ENCODE measurements at regions not wholly inside any gene's neighbourhood (a gene's known extent, or its start where the extent isn't known, plus 50 kb on each side); places are given as distances from the start of the nearest gene placed in this dataset.

DNA sequence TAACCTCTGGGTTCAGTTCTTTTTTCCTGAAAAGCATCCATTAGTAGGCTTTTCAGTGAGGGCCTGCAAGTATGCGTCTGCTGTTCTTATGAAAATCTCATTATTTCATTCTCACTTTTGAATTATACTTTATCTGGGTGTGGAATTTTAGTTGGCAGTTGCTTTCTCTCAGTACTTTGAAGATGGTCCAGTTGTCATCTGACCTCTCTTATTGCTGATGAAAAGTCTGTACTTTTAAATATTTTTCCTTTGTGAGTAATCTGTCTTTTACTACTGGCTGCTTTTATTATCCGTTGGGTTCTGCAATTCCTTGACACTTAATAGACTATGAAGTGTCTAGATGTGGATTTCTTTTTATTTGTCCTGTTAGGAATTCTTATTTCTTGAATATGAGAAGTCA lies 307.8 kb downstream of the CYP26B1 start:
- no peak for DNase-seq (ENCODE audit: low spot score)

DNA sequence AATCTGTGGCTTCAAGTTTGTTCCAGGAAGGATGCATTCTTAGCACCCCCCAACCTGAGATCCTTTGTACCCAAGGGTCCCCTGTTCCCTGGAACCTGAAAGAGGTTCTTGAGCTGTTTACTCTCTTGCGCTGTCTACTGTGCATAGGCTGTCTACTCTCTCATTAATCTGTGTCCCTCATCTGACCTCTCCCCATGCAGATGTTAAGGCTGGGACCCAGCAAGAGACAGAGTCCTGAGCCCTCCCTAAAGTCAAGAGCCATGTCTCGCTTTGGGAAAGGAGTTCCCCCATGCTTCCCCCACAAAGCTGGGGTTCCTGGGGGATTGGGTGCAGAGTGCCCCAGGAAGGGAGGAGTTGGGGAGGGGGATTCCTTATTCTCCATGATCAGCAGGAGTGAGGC lies 312.9 kb downstream of the CYP26B1 start:
- DNase-seq (ENCODE audit: low spot score): no peak

DNA sequence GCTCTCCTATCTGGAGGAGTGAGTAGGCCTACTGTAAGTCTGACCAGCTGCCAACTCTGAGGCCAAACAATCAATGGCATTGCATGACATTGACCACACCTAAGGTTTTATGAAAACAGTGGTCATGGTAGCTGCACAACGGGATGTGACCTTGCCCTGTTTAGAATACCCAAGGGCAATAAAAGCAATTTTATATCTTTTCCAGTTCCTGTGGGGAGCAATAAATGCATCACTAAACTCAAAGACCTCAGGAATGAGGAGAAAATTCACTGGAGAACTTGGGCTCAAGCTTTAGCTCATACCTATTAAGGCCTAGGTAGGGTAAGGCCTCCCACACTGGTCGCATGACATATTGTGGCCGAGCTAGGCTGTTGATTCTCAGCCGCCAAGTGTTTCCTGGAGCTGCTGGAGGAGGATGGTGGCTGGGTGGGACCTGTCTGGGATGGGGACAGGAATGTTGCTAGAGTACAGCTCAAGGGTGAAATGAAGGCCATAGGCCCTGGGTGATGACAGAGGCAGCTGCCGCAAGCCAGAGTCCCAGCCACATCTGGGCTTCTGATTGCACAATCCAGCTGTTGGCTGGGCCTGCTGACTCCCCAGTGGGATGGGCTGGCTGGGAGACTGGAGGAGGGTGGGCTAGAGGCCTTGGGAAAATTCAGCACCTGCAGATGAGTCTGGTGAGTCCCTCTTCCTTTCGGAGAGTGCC lies 313.7 kb downstream of the CYP26B1 start:
- no peak for DNase-seq (ENCODE audit: low spot score)

DNA sequence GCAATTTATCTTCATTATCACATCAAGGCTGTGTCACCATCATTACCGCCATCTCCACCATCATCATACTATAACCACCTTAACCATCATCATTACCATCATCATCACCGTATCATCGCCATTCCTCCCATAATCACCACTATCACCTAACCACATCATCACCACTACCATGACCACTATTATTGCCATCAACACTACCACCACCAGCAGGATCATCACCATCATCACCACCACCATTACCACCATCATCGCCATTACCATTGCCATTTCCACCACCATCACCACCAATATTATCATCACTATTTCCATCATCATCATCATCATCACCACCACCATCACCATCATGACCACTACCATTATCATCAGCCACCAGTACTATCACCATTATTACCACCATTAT lies 314.4 kb downstream of the CYP26B1 start:
- DNase-seq (ENCODE audit: low spot score): no peak

DNA sequence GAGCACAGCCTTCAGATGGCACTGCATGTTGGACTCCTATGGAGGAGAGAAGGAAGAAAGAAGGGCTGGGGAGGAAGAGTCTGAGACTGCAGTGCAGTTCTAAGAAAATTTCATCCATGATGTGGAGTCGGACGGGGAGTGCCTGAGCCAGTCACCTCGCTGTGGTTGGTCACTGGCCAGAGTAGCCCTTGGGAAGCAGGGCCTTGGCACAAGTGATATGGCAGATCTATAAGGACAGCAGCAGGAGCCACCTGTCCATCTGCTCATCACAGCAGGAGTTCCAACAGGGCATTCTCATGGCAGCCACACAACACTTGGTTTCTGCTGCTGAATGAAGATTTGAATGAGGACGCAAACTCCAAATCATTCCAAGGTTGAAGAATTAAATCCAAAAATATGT lies 314.8 kb downstream of the CYP26B1 start:
- no peak for DNase-seq (ENCODE audit: low spot score)

DNA sequence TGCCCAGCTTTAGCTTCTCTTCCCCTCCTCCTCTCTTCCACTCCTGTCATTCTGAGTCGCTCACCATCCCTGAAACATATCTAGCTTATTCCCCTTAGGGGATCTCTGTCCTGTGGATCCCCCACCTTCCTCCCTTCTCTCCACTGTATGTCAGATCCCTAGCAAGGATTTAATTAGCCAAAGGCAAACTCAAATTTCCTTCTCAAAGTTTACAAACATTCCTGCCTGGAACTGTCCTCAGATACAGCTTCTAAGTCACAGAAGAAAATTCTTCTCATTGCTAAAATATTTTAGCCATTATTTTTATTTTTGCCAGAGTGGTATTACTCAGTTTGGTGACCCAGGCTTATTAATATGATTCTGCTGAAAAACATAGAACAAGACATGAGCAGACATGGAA lies 315.3 kb downstream of the CYP26B1 start:
- DNase-seq (ENCODE audit: low spot score): no peak

DNA sequence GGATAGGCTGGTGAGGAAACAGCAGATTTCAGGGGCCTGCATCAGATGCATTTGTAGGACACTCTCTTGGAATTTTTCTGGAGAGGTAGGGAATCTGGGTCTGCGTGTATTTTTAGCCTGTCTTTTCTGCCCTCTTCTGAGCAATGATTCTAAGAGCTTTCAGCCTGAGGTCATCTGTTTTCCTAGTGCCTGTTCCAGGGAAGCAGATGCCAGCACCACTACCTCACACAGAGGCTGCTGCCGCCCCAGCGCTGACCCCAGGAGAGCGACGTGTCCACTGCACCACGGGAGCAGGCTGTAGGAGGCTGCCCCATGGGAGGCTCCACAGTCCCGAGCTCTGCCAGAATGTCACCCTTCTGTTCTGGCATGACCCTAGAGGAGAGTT lies 316.5 kb downstream of the CYP26B1 start:
- no peak for DNase-seq (ENCODE audit: low spot score)

DNA sequence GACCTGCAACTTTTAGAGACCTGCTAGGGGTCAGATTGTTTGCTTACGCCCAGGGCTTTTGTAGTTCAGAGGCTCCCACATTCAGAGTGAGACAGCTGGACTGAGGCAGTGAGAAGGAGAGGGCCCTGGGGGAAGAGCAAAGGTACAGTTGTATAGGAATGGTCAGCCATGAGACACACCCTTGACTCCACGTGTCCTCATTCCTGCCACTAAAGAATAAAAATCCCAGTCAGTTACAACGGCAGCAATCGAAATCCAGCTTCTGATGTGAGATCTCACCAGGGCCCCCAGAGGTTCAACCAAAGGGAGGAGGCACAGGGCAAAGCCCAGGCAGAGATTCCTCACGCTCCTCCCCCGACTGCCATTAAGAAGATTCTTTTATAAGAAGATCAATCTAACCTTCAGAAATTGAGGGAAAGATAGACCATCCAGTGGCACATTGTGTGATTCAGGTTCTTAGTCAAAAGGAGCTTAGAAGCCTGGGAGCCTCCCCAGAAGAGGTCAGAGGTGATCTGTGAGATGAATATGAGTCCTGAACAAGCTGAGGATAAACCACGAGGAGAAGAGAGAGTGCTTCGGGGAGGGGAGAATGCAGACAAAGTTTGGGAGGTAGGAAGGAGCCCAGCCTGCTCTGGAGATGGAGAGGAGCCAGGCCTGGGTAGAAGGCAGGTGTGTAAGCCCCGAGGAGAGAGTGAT lies 317.0 kb downstream of the CYP26B1 start:
- DNase-seq (ENCODE audit: low spot score): no peak

DNA sequence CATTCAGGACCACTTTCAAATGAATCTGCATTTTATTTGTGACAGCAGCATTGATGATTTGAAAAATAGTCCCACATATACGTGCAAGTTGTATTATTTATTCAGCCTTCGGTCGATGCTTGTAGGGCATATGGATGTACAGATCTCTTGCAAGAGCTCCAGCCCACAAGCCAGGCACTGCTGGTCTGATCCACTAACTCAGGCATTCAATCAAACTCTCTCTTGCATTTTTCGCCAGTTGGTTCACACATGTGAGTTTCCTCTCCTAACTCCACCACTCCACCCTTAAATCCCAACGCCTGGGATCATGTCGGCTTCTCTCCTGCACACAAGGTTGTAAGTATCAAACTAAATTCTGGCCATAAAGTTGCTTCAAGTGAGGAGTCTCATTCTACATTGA lies 318.7 kb downstream of the CYP26B1 start:
- DNase-seq (ENCODE audit: low spot score): no peak

DNA sequence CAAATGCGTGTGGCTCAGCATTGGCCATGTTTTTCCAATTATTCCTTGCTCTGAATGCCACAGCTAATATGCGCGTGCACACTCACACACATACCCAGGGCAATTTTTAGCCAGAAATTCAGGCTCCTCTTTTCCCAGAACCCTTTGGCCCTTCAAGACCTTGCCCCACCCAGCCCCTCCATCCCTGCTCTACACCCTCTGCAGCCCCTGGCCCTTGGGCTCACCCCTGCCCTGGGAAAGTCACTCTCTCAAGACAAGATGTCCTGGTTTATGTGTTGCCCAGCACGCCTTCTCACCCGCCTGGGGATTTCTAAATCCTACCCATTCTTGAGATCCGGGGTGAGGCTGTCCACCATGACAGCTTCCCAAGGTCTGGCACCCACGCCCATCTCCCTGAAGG lies 319.7 kb downstream of the CYP26B1 start:
- no peak for DNase-seq (ENCODE audit: low spot score)

DNA sequence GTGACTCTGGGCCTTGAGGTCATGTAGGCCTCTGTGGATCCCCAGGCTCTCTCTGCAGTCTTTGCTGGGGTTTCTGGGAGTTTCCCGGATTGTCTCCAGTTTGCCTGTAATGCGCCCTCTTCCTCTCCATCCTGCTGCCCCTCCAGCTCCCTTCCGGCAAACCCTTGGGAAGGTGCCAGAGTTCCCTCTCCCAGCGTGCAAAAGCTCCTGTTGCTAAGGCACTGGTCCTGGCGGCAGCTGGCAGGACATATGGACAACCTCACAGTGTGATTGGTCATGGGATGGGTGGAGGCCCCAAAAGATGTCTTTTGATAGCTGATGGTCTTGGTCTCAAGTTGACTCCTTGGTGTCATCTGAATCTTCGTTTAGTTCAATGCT lies 320.1 kb downstream of the CYP26B1 start:
- no peak for DNase-seq (ENCODE audit: low spot score)

DNA sequence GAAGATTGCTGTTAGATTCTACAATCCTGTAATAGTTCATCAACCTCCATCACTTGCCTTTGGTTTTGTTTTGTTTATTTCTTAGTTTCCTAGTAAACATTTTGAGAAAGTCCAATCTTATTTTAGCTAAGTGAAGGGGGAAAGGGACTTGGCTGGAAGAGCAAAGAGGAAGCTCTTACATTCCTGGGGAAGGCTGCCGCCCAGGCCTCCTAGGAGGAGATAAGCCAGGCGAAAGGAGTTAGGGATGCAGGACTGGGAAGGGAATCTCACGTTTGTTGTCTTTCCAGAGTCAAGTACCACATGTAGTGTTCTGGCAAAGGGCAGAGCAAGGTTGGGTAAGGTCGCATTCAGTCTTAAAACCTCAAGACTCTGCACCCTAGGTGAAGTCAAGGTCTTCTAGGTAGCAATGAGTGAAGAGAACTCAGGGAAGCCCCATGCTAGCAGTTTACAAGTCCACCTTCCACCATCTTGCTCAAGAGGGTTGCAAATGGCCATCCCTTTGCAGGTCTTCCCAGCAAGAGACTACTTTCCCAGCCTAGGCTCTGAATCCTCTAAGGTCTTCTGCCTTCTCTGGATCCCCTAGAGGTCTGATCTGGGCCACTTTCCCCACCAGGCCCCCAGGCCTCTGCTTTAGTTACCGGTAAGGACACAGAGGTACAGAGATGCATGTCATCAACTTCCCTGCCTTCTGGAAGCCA lies 320.7 kb downstream of the CYP26B1 start:
- no peak for DNase-seq (ENCODE audit: low spot score)

DNA sequence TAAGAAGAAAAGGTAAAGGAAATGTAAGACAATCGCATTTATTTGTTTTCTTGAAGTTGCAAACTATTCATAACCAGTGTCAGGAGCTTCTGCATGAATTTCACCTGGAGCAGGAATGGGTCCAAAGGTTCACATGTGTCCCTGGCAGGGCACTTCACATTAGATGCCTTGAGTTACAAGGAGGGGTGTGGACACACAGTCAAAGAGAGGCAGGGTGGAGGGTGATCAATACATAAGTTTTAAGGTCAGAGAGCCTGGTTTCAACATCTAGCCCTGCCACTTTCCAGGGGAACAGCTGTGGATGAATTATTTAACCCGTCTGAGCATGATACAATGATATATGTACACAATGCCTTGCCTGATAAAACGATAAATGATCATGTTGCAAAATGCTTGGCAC lies 321.4 kb downstream of the CYP26B1 start:
- DNase-seq (ENCODE audit: low spot score): no peak

DNA sequence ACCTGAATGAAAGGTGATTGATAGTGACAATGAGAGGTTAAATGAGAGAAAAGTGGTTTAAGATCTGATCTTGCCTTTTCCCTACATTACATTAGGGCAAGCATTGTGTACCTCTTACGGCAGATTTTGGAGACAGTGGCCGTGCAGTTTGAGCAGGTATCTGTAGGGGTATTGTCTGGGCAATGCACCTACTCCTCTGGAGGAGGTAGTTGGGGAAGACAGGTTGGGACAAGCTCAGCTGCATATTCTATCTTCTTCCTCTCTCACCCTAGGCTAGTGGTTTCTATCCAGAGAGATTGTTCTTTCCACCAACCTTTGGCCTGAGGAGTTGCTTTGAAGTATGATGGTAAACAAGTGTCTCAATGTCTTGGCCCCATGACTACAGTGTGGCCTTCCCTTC lies 323.2 kb downstream of the CYP26B1 start:
- no peak for DNase-seq (ENCODE audit: low spot score)

DNA sequence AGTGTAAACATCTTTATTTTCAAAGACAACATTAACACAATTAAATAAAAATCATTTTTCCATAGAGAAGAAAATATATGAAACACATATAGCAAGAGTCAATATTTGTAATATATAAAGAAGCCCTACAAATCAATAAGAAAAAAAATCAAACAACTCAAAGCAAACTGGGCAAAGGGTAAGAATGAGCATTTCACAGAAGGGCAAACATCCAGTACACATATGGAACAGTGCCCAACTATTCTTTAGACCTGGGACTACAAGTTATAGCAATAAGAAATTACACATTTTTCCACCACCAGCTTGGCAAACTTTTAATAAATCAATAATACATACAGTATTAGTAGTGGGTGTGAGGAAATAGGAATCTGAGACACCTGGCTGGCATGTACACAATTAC lies 324.1 kb downstream of the CYP26B1 start:
- DNase-seq (ENCODE audit: low spot score): no peak

DNA sequence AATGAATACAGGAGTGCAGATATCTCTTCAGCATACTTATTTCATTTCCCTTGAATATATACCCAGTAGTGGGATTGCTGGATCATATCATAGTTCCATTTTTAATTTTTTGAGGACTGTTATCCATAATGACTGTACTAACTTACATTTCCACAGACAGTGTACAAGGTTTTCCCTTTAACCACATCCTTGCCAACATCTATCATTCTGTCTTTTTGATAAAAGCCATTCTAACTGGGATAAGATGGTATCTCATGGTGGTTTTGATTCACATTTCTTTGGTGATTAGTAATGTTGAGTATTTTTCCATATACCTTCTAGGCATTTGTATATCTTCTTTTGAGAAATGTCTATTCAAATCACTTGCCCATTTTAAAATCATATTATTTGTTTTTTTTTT lies 325.2 kb downstream of the CYP26B1 start:
- DNase-seq (ENCODE audit: low spot score): no peak

DNA sequence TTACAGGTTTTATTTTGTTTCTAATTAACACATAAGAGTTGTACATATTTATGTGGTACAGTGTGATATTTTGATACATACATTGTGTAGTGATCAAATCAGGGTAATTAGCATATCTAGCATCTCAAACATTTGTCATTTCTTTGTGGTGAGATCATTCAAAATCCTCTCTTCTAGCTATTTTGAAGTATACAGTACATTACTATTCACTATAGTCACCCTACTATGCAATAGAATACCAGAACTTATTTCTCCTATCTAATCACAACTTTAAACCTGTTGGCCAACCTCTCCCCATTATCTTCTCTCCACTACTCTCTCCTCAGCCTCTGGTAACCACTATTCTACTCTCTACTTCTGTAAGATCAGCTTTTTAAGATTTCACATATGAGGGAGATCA lies 325.8 kb downstream of the CYP26B1 start:
- no peak for DNase-seq (ENCODE audit: low spot score)

DNA sequence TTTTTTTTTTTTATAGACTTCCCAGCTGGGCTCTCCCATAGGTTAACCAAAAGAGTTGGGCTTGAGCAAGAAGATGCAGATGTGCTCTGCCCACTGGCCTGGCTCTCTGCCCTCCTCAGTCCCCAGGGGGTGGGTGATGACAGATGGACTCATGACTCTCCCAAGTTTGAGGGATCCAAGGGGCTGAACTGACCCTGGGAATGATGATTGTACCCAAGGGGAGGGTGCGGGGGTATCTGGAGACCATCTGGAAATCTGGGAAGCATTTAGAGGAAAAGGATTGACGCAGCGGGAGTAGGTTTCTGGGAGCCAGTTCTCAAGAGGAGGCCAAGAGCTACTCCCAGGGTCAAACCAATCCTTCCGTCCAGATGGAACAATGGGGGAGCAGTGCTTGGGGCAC lies 330.8 kb downstream of the CYP26B1 start:
- DNase-seq (ENCODE audit: low spot score): no peak

DNA sequence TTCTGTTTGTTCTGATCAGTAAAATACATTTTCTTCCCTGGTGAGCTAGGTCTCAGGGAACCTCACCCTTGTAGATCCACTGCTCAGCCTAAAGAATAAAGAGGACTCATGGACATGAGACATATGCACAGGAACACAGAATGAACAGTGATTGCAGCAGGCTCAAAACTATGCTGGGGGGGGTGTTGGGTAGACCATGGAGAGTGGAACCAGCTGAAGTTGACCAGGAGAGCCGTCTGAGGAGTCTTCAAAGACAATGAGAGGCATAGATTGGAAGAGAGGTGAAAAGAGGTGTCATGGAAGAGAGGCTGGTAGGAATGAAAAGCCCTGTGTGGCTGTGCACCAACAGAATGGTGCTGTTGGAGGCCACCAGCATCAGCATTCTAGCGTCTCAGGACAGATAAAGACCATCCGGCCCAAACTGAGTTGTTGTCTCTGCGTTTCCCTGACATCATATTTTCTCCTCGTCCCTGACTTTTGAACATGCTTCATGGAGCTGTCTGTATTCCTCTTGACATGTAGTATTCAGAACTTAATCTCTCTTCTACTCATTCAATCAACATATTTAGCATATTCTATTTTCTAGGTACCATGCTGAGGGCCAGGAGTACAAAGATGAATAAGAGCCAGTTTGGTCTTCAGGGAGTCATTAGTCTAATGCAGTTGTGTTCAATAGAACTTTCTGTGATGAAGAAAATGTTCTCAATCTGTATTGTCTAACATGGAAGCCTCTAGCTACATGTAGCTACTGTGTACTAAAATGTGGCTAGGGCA lies 331.8 kb downstream of the CYP26B1 start:
- DNase-seq (ENCODE audit: low spot score): no peak

DNA sequence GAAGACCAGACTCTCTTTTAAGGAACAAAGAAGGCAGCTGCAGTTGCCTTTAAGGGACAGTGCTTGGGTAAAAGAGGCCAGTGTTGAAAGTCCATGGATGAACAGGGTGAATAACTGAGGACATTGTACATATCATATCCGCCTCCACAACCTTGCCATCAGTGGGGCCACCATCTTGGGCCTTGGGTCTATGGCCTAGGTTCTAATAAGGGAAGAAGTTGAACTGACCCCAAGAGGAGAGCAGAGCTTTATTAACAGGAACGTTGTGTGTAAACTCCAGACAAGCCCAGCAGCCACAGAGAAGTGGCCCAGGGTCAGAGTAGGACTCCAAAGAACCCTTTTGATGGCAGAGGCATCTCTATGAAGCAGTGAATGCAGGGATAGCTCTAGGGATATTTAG lies 332.8 kb downstream of the CYP26B1 start:
- no peak for DNase-seq (ENCODE audit: low spot score)

DNA sequence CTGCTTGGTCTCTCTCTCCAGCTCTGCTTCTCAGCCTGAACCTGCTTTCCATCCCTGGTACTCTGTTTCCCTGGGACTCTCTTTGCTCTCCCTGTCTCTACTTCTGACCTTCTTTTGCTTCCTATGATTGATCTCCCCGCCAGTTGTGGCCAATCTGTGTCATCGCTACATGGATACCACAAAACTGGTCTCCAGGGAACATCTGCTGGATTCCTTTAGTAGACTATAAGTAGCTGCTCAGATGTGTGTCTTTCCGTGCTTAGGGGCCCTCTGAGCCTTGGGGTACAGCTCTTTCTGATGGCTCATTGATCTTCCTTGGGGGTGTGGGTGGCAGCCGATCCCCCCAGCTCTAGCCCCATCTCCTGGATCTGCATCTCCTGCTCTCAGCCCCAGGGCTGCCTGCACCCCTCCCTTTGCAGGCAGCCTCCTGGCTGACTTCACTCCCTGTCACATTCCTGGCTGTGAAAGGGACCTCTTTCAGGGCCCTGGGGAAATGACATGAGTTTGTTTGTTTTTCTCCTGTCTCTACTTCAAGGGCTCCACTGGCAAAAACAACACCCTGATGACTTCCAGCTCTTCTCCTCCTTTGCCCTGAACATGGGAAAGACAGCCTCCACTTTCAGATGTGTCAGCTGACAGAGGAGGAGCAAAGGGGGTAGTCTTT lies 333.7 kb downstream of the CYP26B1 start:
- no peak for DNase-seq (ENCODE audit: low spot score)

DNA sequence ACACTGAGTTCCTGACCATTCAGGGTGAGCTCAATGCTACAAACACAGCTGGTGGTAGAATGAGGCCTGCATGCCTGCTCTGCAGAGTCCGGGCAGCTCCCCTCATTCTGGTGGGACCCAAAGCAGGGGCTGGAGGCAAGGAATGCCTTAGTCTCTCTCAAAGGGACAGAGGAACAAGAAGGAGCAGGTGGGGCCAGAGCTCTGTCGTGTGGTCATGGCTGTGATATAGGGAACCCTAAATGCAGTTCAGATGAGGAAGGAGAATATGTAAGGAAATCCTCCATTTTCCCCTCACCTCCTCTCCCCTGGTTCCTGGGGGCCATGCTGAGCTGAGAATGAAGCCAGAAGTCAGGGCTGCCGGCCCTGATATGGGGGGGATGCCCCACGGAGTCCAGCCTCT lies 334.3 kb downstream of the CYP26B1 start:
- DNase-seq (ENCODE audit: low spot score): no peak

All from activated CD4-positive, alpha-beta T cell treated with anti-CD3 and anti-CD28 coated beads, Interleukin-2, Interleukin-4, amounts not matched to agents 100 ng/mL and 50 ng/mL, durations not matched to agents 16 hours and 8 hours (primary cell).